ENCODE measurements at regions not wholly inside any gene's neighbourhood (a gene's known extent, or its start where the extent isn't known, plus 50 kb on each side); places are given as distances from the start of the nearest gene placed in this dataset.

- TF ChIP-seq POLR2A (IDR thresholded peaks at IDR 0.05; ENCODE audit: borderline replicate concordance, extremely low read depth, insufficient read depth, insufficient read length) (no peak), CTCF (IDR thresholded peaks at IDR 0.05 in 2 of 3, conservative IDR thresholded peaks at IDR 0.05 in 1 of 3; ENCODE audit: borderline replicate concordance in 1 of 3, insufficient read depth in 1 of 3, low read depth in 2 of 3, low read length in 2 of 3) (no peak), JUND (IDR thresholded peaks at IDR 0.05) (no peak)
These were observed 132.1 kb upstream of the MARCHF11 start for GRCh38 chr5:16311666-16312065.
